Non-pigmented ciliary epithelial cell (primary cell): ENCODE measurements at regions not wholly inside any gene's neighbourhood (a gene's known extent, or its start where the extent isn't known, plus 50 kb on each side); places are given as distances from the start of the nearest gene placed in this dataset.

Source experiments
- DNase-seq: peaks from one replicate; pipeline ENCODE4 v3.0.0-alpha.2; 2010; ENCODE audit warnings: low read depth

- DNase-seq, result no peak
These were observed 56.1 kb upstream of the ZDHHC17 start for GRCh38 chr12:76707772-76708171.

GRCh38 chr12:76708296-76708695 lies 55.6 kb upstream of the ZDHHC17 start:
- DNase-seq, result no peak

DNA sequence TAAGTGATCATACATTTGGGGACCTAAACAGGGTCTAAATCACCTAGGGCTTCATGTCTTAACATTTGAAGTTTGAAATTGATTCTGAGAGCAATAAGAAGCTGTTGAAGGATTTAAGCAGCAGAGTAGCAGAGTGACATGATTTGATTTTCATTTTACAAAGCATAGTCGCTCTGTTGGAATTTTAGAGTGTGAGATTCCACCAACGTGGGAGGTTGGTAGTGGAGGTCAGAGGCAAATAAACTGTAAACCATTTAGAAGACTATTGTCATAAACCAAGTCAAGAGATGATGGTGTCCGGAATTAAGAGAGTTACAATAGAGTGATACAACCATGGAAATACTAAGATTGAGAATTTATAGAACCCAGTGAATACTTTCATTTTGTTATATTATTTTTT lies 52.7 kb upstream of the ZDHHC17 start:
- no peak for DNase-seq

- no peak for DNase-seq
These were observed 50.8 kb upstream of the ZDHHC17 start for GRCh38 chr12:76713130-76713529.

DNA sequence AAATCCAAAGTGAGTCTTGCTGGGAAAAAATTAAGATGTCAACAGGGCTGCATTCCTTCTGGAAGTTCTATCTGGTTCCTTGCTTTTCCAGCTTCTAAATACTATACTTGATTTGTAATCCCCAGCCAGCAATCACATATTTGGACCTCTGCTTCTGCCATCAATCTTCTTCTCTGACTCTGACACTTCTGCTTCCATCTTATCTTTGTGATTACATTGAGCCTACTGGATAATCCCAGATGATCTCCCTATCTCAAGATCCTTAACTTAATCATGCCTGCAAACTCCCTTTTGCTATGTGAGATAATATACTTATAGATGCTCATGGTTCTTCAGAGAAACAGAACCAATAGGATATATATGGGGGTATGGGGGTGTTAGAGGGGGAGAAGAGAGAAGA lies 49.9 kb upstream of the ZDHHC17 start:
- no peak for DNase-seq
